ENCODE measurements at regions not wholly inside any gene's neighbourhood (a gene's known extent, or its start where the extent isn't known, plus 50 kb on each side); places are given as distances from the start of the nearest gene placed in this dataset.

DNA sequence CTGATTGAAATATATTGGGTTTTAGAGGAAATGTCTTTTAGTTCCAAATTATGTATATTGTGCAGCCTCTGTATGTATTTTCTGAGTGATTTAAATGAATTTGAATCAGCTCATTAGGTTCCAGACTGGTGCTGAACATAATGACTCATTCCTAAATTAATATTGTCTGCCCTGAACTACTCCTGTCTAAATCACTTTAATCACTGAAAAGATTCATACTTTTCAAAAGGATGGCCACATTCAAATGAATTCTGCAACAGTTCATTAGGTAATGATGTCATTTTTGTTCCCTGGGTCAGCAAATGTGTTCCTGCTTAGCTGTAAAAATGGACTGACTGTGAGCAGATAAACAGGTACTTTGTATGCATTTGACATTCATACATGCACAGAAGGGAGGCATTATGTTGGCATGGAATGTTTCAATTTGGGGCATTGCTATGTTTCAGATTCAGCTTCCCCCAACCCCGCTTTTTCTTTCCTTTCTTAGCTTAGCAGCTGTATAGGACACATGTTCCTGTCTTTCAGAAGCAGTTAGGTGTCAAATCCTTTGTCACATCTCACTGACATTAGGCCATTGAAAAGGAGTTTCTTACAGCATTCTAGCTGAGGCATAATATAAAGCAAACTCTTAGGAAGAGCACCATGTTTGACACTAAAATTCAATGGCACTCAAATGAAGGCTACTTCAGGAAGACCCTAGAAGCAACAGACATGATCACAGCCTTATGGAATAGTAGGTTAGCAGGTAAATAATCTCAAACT lies 318.5 kb upstream of the ARPP21 start:
- no peaks in the 10 kb centered on the region for H3K36me3 Mint-ChIP-seq
- TF ChIP-seq, protein P1, sequence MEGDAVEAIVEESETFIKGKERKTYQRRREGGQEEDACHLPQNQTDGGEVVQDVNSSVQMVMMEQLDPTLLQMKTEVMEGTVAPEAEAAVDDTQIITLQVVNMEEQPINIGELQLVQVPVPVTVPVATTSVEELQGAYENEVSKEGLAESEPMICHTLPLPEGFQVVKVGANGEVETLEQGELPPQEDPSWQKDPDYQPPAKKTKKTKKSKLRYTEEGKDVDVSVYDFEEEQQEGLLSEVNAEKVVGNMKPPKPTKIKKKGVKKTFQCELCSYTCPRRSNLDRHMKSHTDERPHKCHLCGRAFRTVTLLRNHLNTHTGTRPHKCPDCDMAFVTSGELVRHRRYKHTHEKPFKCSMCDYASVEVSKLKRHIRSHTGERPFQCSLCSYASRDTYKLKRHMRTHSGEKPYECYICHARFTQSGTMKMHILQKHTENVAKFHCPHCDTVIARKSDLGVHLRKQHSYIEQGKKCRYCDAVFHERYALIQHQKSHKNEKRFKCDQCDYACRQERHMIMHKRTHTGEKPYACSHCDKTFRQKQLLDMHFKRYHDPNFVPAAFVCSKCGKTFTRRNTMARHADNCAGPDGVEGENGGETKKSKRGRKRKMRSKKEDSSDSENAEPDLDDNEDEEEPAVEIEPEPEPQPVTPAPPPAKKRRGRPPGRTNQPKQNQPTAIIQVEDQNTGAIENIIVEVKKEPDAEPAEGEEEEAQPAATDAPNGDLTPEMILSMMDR (conservative IDR thresholded peaks at IDR 0.05): no peak

DNA sequence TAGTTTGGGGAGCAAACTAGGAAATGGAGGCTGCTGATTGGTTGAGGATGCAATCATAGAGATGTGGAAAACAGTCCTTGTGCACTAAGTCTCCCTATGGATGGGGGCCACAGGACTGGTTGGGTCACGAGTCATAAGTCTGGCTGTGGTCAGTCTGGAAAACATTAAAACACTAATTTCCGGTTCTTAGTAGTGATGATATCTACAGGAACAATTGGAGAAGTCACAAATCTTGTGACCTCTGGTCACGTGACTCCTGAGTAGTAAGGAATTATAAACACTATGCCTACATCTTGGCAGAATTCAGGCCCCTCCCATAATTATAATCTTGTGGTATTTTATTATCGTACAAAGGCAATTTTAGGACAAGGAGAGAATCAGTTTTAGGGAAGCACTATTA lies 317.3 kb upstream of the ARPP21 start:
- no peaks in the 10 kb centered on the region for H3K36me3 Mint-ChIP-seq

More for the DNA sequence above, 318.5 kb upstream of the ARPP21 start:
- H3K4me3 Mint-ChIP-seq: no peak overlapping the region
- no peak for DNase-seq (ENCODE audit: extremely low spot score, unreplicated experiment)
- no peaks in the 10 kb centered on the region for H3K9me3 Mint-ChIP-seq
- H3K4me1 Mint-ChIP-seq (ENCODE audit: unreplicated experiment): no peaks in the 10 kb centered on the region
- peaks cover 19% of the 10 kb centered on the region for H3K27me3 Mint-ChIP-seq
- no peak overlapping the region for H3K27ac Mint-ChIP-seq

GRCh38 chr3:35335703-35336102 lies 303.6 kb upstream of the ARPP21 start:
- H3K36me3 Mint-ChIP-seq: no peaks in the 10 kb centered on the region
- H3K9me3 Mint-ChIP-seq: no peaks in the 10 kb centered on the region
- no peaks in the 10 kb centered on the region for H3K27me3 Mint-ChIP-seq
- H3K4me3 Mint-ChIP-seq: no peak overlapping the region
- no peaks in the 10 kb centered on the region for H3K4me1 Mint-ChIP-seq (ENCODE audit: unreplicated experiment)
- H3K27ac Mint-ChIP-seq: no peak overlapping the region
- no peak for DNase-seq (ENCODE audit: extremely low spot score, unreplicated experiment)
- TF ChIP-seq, protein P1 (conservative IDR thresholded peaks at IDR 0.05): no peak

More for the DNA sequence above, 317.3 kb upstream of the ARPP21 start:
- Mint-ChIP-seq H3K4me3 (no peak overlapping the region), H3K9me3 (peaks cover 5% of the 10 kb centered on the region), H3K4me1 (ENCODE audit: unreplicated experiment) (no peaks in the 10 kb centered on the region), H3K27ac (no peak overlapping the region), H3K27me3 (peaks cover 19% of the 10 kb centered on the region)
- TF ChIP-seq, protein P1 (conservative IDR thresholded peaks at IDR 0.05): no peak
- DNase-seq (ENCODE audit: extremely low spot score, unreplicated experiment): no peak

- Mint-ChIP-seq H3K27ac (no peak overlapping the region), H3K9me3 (no peaks in the 10 kb centered on the region), H3K4me1 (ENCODE audit: unreplicated experiment) (no peaks in the 10 kb centered on the region), H3K4me3 (no peak overlapping the region), H3K27me3 (no peaks in the 10 kb centered on the region), H3K36me3 (no peaks in the 10 kb centered on the region)
- TF ChIP-seq, protein P1 (conservative IDR thresholded peaks at IDR 0.05): no peak
- DNase-seq (ENCODE audit: extremely low spot score, unreplicated experiment): no peak
Observed at GRCh38 chr3:35336601-35337000, 302.7 kb upstream of the ARPP21 start.

- H3K4me1 Mint-ChIP-seq (ENCODE audit: unreplicated experiment): no peaks in the 10 kb centered on the region
- TF ChIP-seq, protein P1 (conservative IDR thresholded peaks at IDR 0.05): no peak
- H3K9me3 Mint-ChIP-seq: no peaks in the 10 kb centered on the region
- no peaks in the 10 kb centered on the region for H3K36me3 Mint-ChIP-seq
- H3K27ac Mint-ChIP-seq: no peak overlapping the region
- H3K27me3 Mint-ChIP-seq: no peaks in the 10 kb centered on the region
- no peak overlapping the region for H3K4me3 Mint-ChIP-seq
- no peak for DNase-seq (ENCODE audit: extremely low spot score, unreplicated experiment)
Observed at GRCh38 chr3:35338186-35338585, 301.1 kb upstream of the ARPP21 start.

Data from type B pancreatic cell (in vitro differentiated cells).